ENCODE measurements at regions not wholly inside any gene's neighbourhood (a gene's known extent, or its start where the extent isn't known, plus 50 kb on each side); places are given as distances from the start of the nearest gene placed in this dataset.

DNA sequence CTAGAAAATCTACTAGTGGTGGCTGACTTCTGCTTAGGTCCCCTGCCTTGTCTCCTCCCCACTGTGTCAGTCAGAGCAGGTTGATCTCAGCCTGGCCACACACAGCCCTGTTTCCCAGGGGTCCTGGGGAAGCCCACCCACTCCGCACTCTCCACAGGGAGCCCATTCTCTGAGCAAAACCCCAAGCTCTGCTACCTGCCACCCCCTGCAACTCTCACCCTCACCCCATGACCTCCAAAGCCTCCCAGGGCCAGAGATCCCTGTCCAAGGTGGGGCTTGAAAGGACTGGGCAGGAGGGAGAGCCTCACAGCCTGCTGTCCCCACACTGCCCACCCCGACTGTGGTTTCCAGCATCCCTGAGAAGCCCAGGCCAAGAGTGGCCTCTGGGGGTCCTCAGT lies 58.8 kb upstream of the ZNF536 start:
- TF ChIP-seq ZNF280B (CRISPR knock-in tag; IDR thresholded peaks at IDR 0.05) (no peak), ZNF766 (CRISPR knock-in tag; conservative IDR thresholded peaks at IDR 0.05) (no peak), HCFC1 (IDR thresholded peaks at IDR 0.05; ENCODE audit: low read depth, low read length) (no peak)
- TF ChIP-seq, protein P1, sequence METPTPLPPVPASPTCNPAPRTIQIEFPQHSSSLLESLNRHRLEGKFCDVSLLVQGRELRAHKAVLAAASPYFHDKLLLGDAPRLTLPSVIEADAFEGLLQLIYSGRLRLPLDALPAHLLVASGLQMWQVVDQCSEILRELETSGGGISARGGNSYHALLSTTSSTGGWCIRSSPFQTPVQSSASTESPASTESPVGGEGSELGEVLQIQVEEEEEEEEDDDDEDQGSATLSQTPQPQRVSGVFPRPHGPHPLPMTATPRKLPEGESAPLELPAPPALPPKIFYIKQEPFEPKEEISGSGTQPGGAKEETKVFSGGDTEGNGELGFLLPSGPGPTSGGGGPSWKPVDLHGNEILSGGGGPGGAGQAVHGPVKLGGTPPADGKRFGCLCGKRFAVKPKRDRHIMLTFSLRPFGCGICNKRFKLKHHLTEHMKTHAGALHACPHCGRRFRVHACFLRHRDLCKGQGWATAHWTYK (CRISPR knock-in tag; IDR thresholded peaks at IDR 0.05), result no peak

Data from K562 (cell line).